Caco-2 (cell line): ENCODE measurements at regions not wholly inside any gene's neighbourhood (a gene's known extent, or its start where the extent isn't known, plus 50 kb on each side); places are given as distances from the start of the nearest gene placed in this dataset.

ENCODE experiments used
- BruUV-seq: library from RNA; stranded (reverse); fragments of 400-500 nt; replicated peaks from 2 replicates; lab custom pipeline; 2021; lab: Mats Ljungman, UMichigan
- CTCF ChIA-PET: fragments of 300-600 bp; sonication (Branson Sonifier 250); formaldehyde crosslinking; loops from one replicate; lab custom pipeline; 2022; ENCODE audit warnings: antibody characterized with exemption; lab: Charles Lee
- POLR2A ChIA-PET: fragments of 300-600 bp; sonication (Branson Sonifier 250); formaldehyde crosslinking; loops from one replicate; lab custom pipeline; 2022; ENCODE audit warnings: antibody characterized with exemption; lab: Charles Lee
- DNase-seq, 2 experiments: peaks; one replicate each; pipeline versions ENCODE4 v3.0.0 to v3.0.0-alpha.2; 2020 to 2022
- H3K27me3 ChIP-seq: replicated peaks from 2 replicates; pipeline ENCODE4 v1.6.0; 2011; ENCODE audit warnings: low read length; ENCODE audit not compliant: control insufficient read depth, insufficient read depth
- H3K36me3 ChIP-seq: 2 replicates; pipeline ENCODE4 v1.5.1; 2011; ENCODE audit warnings: low read length; ENCODE audit not compliant: control insufficient read depth, insufficient read depth
- H3K4me1 ChIP-seq: fragments of 250-450 bp; sonication (Bioruptor Pico); 2 replicates; pipeline ENCODE4 v1.5.1; 2020; ENCODE audit warnings: mild to moderate bottlenecking
- H3K4me3 ChIP-seq: 2 replicates; pipeline ENCODE4 v1.5.1; 2011; ENCODE audit warnings: low read depth, mild to moderate bottlenecking, control low read depth, low read length
- H3K9me3 ChIP-seq: fragments of 250-450 bp; sonication (Bioruptor Pico); 2 replicates; pipeline ENCODE4 v1.5.1; 2020; ENCODE audit warnings: mild to moderate bottlenecking, moderate library complexity
- H3K27ac Mint-ChIP-seq: one replicate; pipeline ENCODE4 v1.8.0; 2022; ENCODE audit warnings: mixed read lengths; ENCODE audit not compliant: unreplicated experiment
- H3K27me3 Mint-ChIP-seq: one replicate; pipeline ENCODE4 v1.8.0; 2022; ENCODE audit warnings: mixed read lengths; ENCODE audit not compliant: insufficient read depth, unreplicated experiment
- H3K36me3 Mint-ChIP-seq: one replicate; pipeline ENCODE4 v1.8.0; 2022; ENCODE audit warnings: mild to moderate bottlenecking, mixed read lengths; ENCODE audit not compliant: insufficient read depth, unreplicated experiment
- H3K4me1 Mint-ChIP-seq: one replicate; pipeline ENCODE4 v1.8.0; 2022; ENCODE audit warnings: low read depth, mixed read lengths; ENCODE audit not compliant: unreplicated experiment
- H3K4me3 Mint-ChIP-seq: one replicate; pipeline ENCODE4 v1.8.0; 2022; ENCODE audit warnings: mild to moderate bottlenecking, moderate library complexity, mixed read lengths; ENCODE audit not compliant: unreplicated experiment
- H3K9me3 Mint-ChIP-seq: one replicate; pipeline ENCODE4 v1.8.0; 2022; ENCODE audit warnings: mixed read lengths; ENCODE audit not compliant: unreplicated experiment
- CTCF ChIP-seq, 2 experiments: fragments of 200-600 bp in 1 of 2; IDR thresholded peaks; 1 replicate in 1 of 2; 2 replicates in 1 of 2; pipeline versions ENCODE4 v1.5.1 to v1.8.0; 2011 to 2022; ENCODE audit warnings: antibody characterized with exemption in 1 of 2, control low read depth in 1 of 2, inconsistent platforms in 1 of 2, low read depth in 1 of 2, low read length in 1 of 2, mild to moderate bottlenecking in 1 of 2, moderate library complexity in 1 of 2; ENCODE audit not compliant: insufficient read depth in 1 of 2, severe bottlenecking in 1 of 2, unreplicated experiment in 1 of 2
- intact Hi-C: fragments of 100-400 bp; cut with micrococcal nuclease; formaldehyde crosslinking; loops from one replicate; pipeline ENCODE4 v1.10.0; 2022; ENCODE audit not compliant: unreplicated experiment

- no peak for DNase-seq
- intact Hi-C loops = loop anchor here (5.0 kb wide), 1 partner anchor 419 kb away; no protein-coding TSS in a partner anchor
- TF ChIP-seq CTCF (IDR thresholded peaks at IDR 0.05; ENCODE audit: insufficient read depth in 1 of 2, low read depth in 1 of 2, low read length in 1 of 2, severe bottlenecking in 1 of 2, unreplicated experiment in 1 of 2) = no peak
- H3K27me3 ChIP-seq = no peaks in the 10 kb centered on the region
- Mint-ChIP-seq H3K27me3 (peaks cover 7% of the 10 kb centered on the region), H3K4me3 (no peak overlapping the region), H3K36me3 (no peaks in the 10 kb centered on the region), H3K4me1 (no peaks in the 10 kb centered on the region), H3K27ac (no peak overlapping the region), H3K9me3 (no peaks in the 10 kb centered on the region)
- BruUV-seq = no TSS peak
- POLR2A ChIA-PET = no interaction called here
- no peak overlapping the region for H3K4me3 ChIP-seq
- CTCF ChIA-PET = no interaction called here
- no peaks in the 10 kb centered on the region for H3K4me1 ChIP-seq
- H3K36me3 ChIP-seq = no peaks in the 10 kb centered on the region
- H3K9me3 ChIP-seq = no peaks in the 10 kb centered on the region
Measured at GRCh38 chr2:125680809-125681208, 975.1 kb upstream of the GYPC start.

GRCh38 chr2:125681576-125681975, 974.4 kb upstream of the GYPC start:
- H3K9me3 ChIP-seq = no peaks in the 10 kb centered on the region
- CTCF ChIA-PET = no interaction called here
- no peaks in the 10 kb centered on the region for H3K36me3 ChIP-seq
- no peaks in the 10 kb centered on the region for H3K9me3 Mint-ChIP-seq
- no peaks in the 10 kb centered on the region for H3K27me3 ChIP-seq
- H3K4me1 Mint-ChIP-seq = no peaks in the 10 kb centered on the region
- no peak overlapping the region for H3K4me3 Mint-ChIP-seq
- intact Hi-C loops = loop anchor here (5.0 kb wide), 1 partner anchor 419 kb away; no protein-coding TSS in a partner anchor
- no peaks in the 10 kb centered on the region for H3K4me1 ChIP-seq
- TF ChIP-seq CTCF (IDR thresholded peaks at IDR 0.05; ENCODE audit: insufficient read depth in 1 of 2, low read depth in 1 of 2, low read length in 1 of 2, severe bottlenecking in 1 of 2, unreplicated experiment in 1 of 2) = no peak
- DNase-seq = no peak
- no peaks in the 10 kb centered on the region for H3K36me3 Mint-ChIP-seq
- H3K4me3 ChIP-seq = no peak overlapping the region
- peaks cover 7% of the 10 kb centered on the region for H3K27me3 Mint-ChIP-seq
- H3K27ac Mint-ChIP-seq = no peak overlapping the region
- POLR2A ChIA-PET = no interaction called here
- BruUV-seq = no TSS peak

GRCh38 chr2:125681976-125682805, 973.8 kb upstream of the GYPC start:
- H3K36me3 ChIP-seq = no peaks in the 10 kb centered on the region
- no peak overlapping the region for H3K4me3 ChIP-seq
- ChIA-PET CTCF (no interaction called here), POLR2A (no interaction called here)
- no peaks in the 10 kb centered on the region for H3K27me3 ChIP-seq
- BruUV-seq = no TSS peak
- no peaks in the 10 kb centered on the region for H3K4me1 ChIP-seq
- Mint-ChIP-seq H3K27me3 (peaks cover 7% of the 10 kb centered on the region), H3K4me1 (no peaks in the 10 kb centered on the region), H3K27ac (no peak overlapping the region), H3K9me3 (no peaks in the 10 kb centered on the region), H3K36me3 (no peaks in the 10 kb centered on the region), H3K4me3 (no peak overlapping the region)
- no peak for TF ChIP-seq CTCF (IDR thresholded peaks at IDR 0.05; ENCODE audit: insufficient read depth in 1 of 2, low read depth in 1 of 2, low read length in 1 of 2, severe bottlenecking in 1 of 2, unreplicated experiment in 1 of 2)
- no peaks in the 10 kb centered on the region for H3K9me3 ChIP-seq
- DNase-seq = no peak
- intact Hi-C loops = loop anchor here (5.0 kb wide), 1 partner anchor 420 kb away; no protein-coding TSS in a partner anchor
